GM23338 (cell line): ENCODE measurements at regions not wholly inside any gene's neighbourhood (a gene's known extent, or its start where the extent isn't known, plus 50 kb on each side); places are given as distances from the start of the nearest gene placed in this dataset.
"Not testable (repeated sequence)": the region's sequence is repeated elsewhere in the genome, so short reads cannot be mapped to it uniquely, and the experiment has no call there.

Source experiments
- ATAC-seq: fragments of 200-7000 bp; cut with Tn5 transposase; 3 replicates; pipeline ENCODE4 v1.9.1; 2020
- DNase-seq: peaks from one replicate; pipeline ENCODE4 v3.0.0-alpha.2; 2015; ENCODE audit warnings: low spot score
- H2AFZ ChIP-seq: fragments of 200-600 bp; sonication (generic); 2 replicates; pipeline ENCODE4 v1.8.0; 2016; ENCODE audit warnings: antibody characterized with exemption, mild to moderate bottlenecking, moderate library complexity
- H3F3A ChIP-seq: fragments of 200-600 bp; sonication (generic); replicated peaks from 2 replicates; pipeline ENCODE4 v1.8.0; 2017; ENCODE audit warnings: antibody characterized with exemption, mixed run types, low read depth
- H3K27ac ChIP-seq: fragments of 200-600 bp; sonication (generic); 2 replicates; pipeline ENCODE4 v1.6.1; 2016; ENCODE audit warnings: low read depth
- H3K27me3 ChIP-seq: fragments of 200-600 bp; sonication (generic); 2 replicates; pipeline ENCODE4 v1.8.0; 2016; ENCODE audit warnings: mild to moderate bottlenecking, mixed run types, moderate library complexity; ENCODE audit not compliant: insufficient read depth
- H3K36me3 ChIP-seq: fragments of 200-600 bp; sonication (generic); 2 replicates; pipeline ENCODE4 v1.8.0; 2016; ENCODE audit warnings: mild to moderate bottlenecking; ENCODE audit not compliant: insufficient read depth
- H3K4me1 ChIP-seq: fragments of 200-600 bp; sonication (generic); 2 replicates; pipeline ENCODE4 v1.8.0; 2016; ENCODE audit warnings: mild to moderate bottlenecking, moderate library complexity; ENCODE audit not compliant: insufficient read depth
- H3K4me2 ChIP-seq: fragments of 200-600 bp; sonication (generic); 2 replicates; pipeline ENCODE4 v1.7.1; 2017; ENCODE audit warnings: mixed run types
- H3K4me3 ChIP-seq: fragments of 200-600 bp; sonication (generic); 2 replicates; pipeline ENCODE4 v1.6.1; 2016; ENCODE audit warnings: mixed run types
- H3K79me2 ChIP-seq: fragments of 200-600 bp; sonication (generic); replicated peaks from 2 replicates; pipeline ENCODE4 v1.8.0; 2017; ENCODE audit warnings: mild to moderate bottlenecking; ENCODE audit not compliant: insufficient read depth
- H3K9me2 ChIP-seq: fragments of 200-600 bp; sonication (generic); 2 replicates; pipeline ENCODE4 v1.8.0; 2017; ENCODE audit not compliant: insufficient read depth
- H4K20me1 ChIP-seq: fragments of 200-600 bp; sonication (generic); replicated peaks from 2 replicates; pipeline ENCODE4 v1.8.0; 2017; ENCODE audit warnings: mild to moderate bottlenecking; ENCODE audit not compliant: insufficient read depth
- H3K27ac Mint-ChIP-seq: 2 replicates; pipeline ENCODE4 v1.8.0; 2020; ENCODE audit warnings: inconsistent platforms, mild to moderate bottlenecking, moderate library complexity, mixed read lengths
- H3K27me3 Mint-ChIP-seq: 3 replicates; pipeline ENCODE4 v1.8.0; 2022; ENCODE audit warnings: low read depth, mild to moderate bottlenecking, moderate library complexity, mixed read lengths, inconsistent platforms; ENCODE audit not compliant: insufficient read depth, poor library complexity
- H3K36me3 Mint-ChIP-seq: 3 replicates; pipeline ENCODE4 v1.8.0; 2021; ENCODE audit warnings: low read depth, mild to moderate bottlenecking, inconsistent platforms, moderate library complexity, mixed read lengths
- H3K4me1 Mint-ChIP-seq: 3 replicates; pipeline ENCODE4 v1.8.0; 2020; ENCODE audit warnings: mild to moderate bottlenecking, inconsistent platforms, mixed read lengths
- H3K4me3 Mint-ChIP-seq: 3 replicates; pipeline ENCODE4 v1.8.0; 2021; ENCODE audit warnings: moderate library complexity, mild to moderate bottlenecking, inconsistent platforms, mixed read lengths
- H3K9me3 Mint-ChIP-seq: 3 replicates; pipeline ENCODE4 v1.8.0; 2020; ENCODE audit warnings: moderate library complexity, mild to moderate bottlenecking, inconsistent platforms, mixed read lengths
- TF ChIP-seq, protein P1 (sequence below), 2 experiments: fragments of 200-600 bp in 1 of 2; sonication (generic) in 1 of 2; conservative IDR thresholded peaks; 2 replicates each; pipeline versions ENCODE4 v1.5.1 to v1.6.1; 2016 to 2017; ENCODE audit warnings: antibody characterized with exemption in 2 of 2, low read depth in 2 of 2, mild to moderate bottlenecking in 2 of 2, moderate library complexity in 1 of 2

DNA sequence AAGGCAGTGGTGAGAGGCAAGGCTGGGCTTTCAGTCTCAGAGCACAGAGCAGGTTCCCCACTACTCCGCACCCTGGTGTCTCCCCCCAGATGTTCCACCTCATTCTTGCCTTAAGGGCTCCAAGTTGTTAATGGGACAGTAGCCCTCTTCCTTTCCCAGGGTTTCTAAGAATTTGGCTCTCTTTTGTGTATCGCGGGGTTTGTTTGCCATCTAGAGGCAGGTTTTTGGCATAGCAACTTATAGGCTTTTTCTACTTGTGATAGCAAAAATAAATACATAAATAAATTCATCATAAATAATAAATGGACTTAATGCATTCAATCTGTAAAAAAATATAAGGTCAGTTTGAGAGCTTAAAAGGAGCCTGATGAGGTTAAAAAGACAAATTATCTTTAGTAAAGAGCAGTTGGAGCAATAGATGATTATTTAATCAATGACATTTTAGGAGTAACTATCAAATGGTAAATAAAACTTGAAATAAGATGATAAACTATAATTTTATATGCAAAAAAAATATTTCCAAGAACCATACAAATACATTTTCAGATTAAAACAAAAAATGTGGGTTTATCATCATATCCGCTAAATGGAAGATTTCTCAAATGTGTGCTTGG lies 512.8 kb downstream of the FOXD4L5 start:
- not testable (repeated sequence) for H3K79me2 ChIP-seq, H3F3A ChIP-seq, H3K4me2 ChIP-seq, H3K36me3 ChIP-seq, H3K36me3 Mint-ChIP-seq, H3K9me2 ChIP-seq, H3K4me1 ChIP-seq, H4K20me1 ChIP-seq, H3K4me3 ChIP-seq, H3K27ac ChIP-seq, H3K27ac Mint-ChIP-seq, ATAC-seq, H3K9me3 Mint-ChIP-seq, H3K4me3 Mint-ChIP-seq, H3K4me1 Mint-ChIP-seq, H3K27me3 Mint-ChIP-seq, DNase-seq, H2AFZ ChIP-seq
- TF ChIP-seq, protein P1, sequence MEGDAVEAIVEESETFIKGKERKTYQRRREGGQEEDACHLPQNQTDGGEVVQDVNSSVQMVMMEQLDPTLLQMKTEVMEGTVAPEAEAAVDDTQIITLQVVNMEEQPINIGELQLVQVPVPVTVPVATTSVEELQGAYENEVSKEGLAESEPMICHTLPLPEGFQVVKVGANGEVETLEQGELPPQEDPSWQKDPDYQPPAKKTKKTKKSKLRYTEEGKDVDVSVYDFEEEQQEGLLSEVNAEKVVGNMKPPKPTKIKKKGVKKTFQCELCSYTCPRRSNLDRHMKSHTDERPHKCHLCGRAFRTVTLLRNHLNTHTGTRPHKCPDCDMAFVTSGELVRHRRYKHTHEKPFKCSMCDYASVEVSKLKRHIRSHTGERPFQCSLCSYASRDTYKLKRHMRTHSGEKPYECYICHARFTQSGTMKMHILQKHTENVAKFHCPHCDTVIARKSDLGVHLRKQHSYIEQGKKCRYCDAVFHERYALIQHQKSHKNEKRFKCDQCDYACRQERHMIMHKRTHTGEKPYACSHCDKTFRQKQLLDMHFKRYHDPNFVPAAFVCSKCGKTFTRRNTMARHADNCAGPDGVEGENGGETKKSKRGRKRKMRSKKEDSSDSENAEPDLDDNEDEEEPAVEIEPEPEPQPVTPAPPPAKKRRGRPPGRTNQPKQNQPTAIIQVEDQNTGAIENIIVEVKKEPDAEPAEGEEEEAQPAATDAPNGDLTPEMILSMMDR (conservative IDR thresholded peaks at IDR 0.05; ENCODE audit: low read depth in 2 of 2), result peak in 1 of 2 experiments; percentile 14; a peak in 2 of 4 replicates
- H3K27me3 ChIP-seq, result peaks cover 32% of the 10 kb centered on the region
